H1 (cell line): ENCODE measurements at regions not wholly inside any gene's neighbourhood (a gene's known extent, or its start where the extent isn't known, plus 50 kb on each side); places are given as distances from the start of the nearest gene placed in this dataset.

ENCODE experiments used
- CTCF ChIA-PET: fragments of 300-600 bp; sonication (Branson Sonifier 250); formaldehyde crosslinking; loops from one replicate; lab custom pipeline; 2021; ENCODE audit not compliant: partially characterized antibody; lab: Charles Lee
- POLR2A ChIA-PET: fragments of 300-600 bp; sonication (Branson Sonifier 250); formaldehyde crosslinking; loops from one replicate; lab custom pipeline; 2021; ENCODE audit warnings: inconsistent platforms; ENCODE audit not compliant: partially characterized antibody; lab: Charles Lee
- DNase-seq, 2 experiments: peaks; one replicate each; pipeline versions ENCODE4 v3.0.0 to v3.0.0-alpha.2; 2010 to 2022; ENCODE audit warnings: low spot score in 2 of 2, low read depth in 1 of 2, mixed read lengths in 1 of 2
- FAIRE-seq: peaks from 2 replicates; lab custom pipeline; 2011; peaks lifted over from hg19 to GRCh38; lab: Jason Lieb, UNC
- H2AFZ ChIP-seq: 2 replicates; pipeline ENCODE4 v1.8.1; 2012; ENCODE audit warnings: low read length, inconsistent platforms
- H2AK5ac ChIP-seq: 2 replicates; pipeline ENCODE4 v1.6.1; 2013; ENCODE audit warnings: low read depth, low read length
- H2BK120ac ChIP-seq: replicated peaks from 2 replicates; pipeline ENCODE3; 2013; ENCODE audit warnings: low read depth, low read length, inconsistent platforms
- H2BK12ac ChIP-seq: 2 replicates; pipeline ENCODE4 v1.6.1; 2013; ENCODE audit warnings: low read depth, low read length
- H2BK15ac ChIP-seq: 2 replicates; pipeline ENCODE4 v1.6.1; 2013; ENCODE audit warnings: low read length
- H2BK20ac ChIP-seq: 2 replicates; pipeline ENCODE4 v1.6.1; 2013; ENCODE audit warnings: low read length
- H2BK5ac ChIP-seq: 2 replicates; pipeline ENCODE4 v1.6.1; 2013; ENCODE audit warnings: low read depth, low read length
- H3K14ac ChIP-seq: 2 replicates; pipeline ENCODE4 v1.6.1; 2013; ENCODE audit warnings: inconsistent platforms; ENCODE audit not compliant: insufficient read length
- H3K18ac ChIP-seq: 2 replicates; pipeline ENCODE4 v1.6.1; 2013; ENCODE audit warnings: low read length; ENCODE audit errors: extremely low read depth
- H3K23ac ChIP-seq: 2 replicates; pipeline ENCODE4 v1.6.1; 2013; ENCODE audit warnings: inconsistent platforms; ENCODE audit not compliant: insufficient read length
- H3K23me2 ChIP-seq: 2 replicates; pipeline ENCODE4 v1.6.1; 2013; ENCODE audit warnings: low read depth, low read length
- H3K27ac ChIP-seq: 2 replicates; pipeline ENCODE4 v1.6.1; 2011; ENCODE audit warnings: low read depth, low read length, inconsistent platforms
- H3K27me3 ChIP-seq, 4 experiments: replicated peaks in 1 of 4; 1 replicate in 1 of 4; 2 replicates in 3 of 4; pipeline versions ENCODE4 v1.6.1 to v1.8.1; 2011 to 2013; ENCODE audit warnings: low read length in 3 of 4, mild to moderate bottlenecking in 3 of 4, inconsistent platforms in 2 of 4, mixed read lengths in 2 of 4, moderate library complexity in 1 of 4; ENCODE audit not compliant: control insufficient read depth in 3 of 4, insufficient read depth in 3 of 4; ENCODE audit errors: extremely low read depth in 1 of 4
- H3K36me3 ChIP-seq, 4 experiments: 2 replicates each; pipeline versions ENCODE4 v1.6.1 to v1.8.1; 2011 to 2013; ENCODE audit warnings: mild to moderate bottlenecking in 4 of 4, low read length in 3 of 4, moderate library complexity in 2 of 4, control low read depth in 1 of 4, inconsistent platforms in 1 of 4; ENCODE audit not compliant: insufficient read depth in 4 of 4, control insufficient read depth in 2 of 4
- H3K4ac ChIP-seq: replicated peaks from 2 replicates; pipeline ENCODE3; 2013; ENCODE audit warnings: low read length, low read depth, mixed read lengths, inconsistent platforms; ENCODE audit not compliant: insufficient read length
- H3K4me1 ChIP-seq, 4 experiments: replicated peaks in 1 of 4; 1 replicate in 1 of 4; 2 replicates in 3 of 4; pipeline versions ENCODE4 v1.6.1 to v1.8.1; 2011 to 2013; ENCODE audit warnings: low read length in 3 of 4, inconsistent platforms in 2 of 4, mixed read lengths in 1 of 4; ENCODE audit not compliant: insufficient read depth in 4 of 4, control insufficient read depth in 3 of 4
- H3K4me2 ChIP-seq, 2 experiments: 2 replicates each; pipeline versions ENCODE4 v1.6.1 to v1.8.1; 2011 to 2013; ENCODE audit warnings: low read depth in 2 of 2, low read length in 2 of 2, control low read depth in 1 of 2, inconsistent platforms in 1 of 2, mild to moderate bottlenecking in 1 of 2; ENCODE audit not compliant: insufficient read depth in 1 of 2
- H3K4me3 ChIP-seq, 4 experiments: fragments of 200-600, 300-600 bp in 1 of 4; sonication (generic), shearing (Covaris generic), sonication (Bioruptor Twin) in 1 of 4; 2 replicates each; pipeline versions ENCODE4 v1.5.1 to v1.8.1; 2011 to 2016; ENCODE audit warnings: low read length in 4 of 4, low read depth in 3 of 4, control low read depth in 2 of 4, inconsistent platforms in 2 of 4, mild to moderate bottlenecking in 2 of 4, mixed read lengths in 1 of 4, moderate library complexity in 1 of 4; ENCODE audit not compliant: insufficient read depth in 2 of 4; ENCODE audit errors: extremely low read depth in 1 of 4
- H3K56ac ChIP-seq: replicated peaks from 2 replicates; pipeline ENCODE3; 2013; ENCODE audit warnings: low read depth, mild to moderate bottlenecking, mixed read lengths, low read length, inconsistent platforms; ENCODE audit not compliant: insufficient read length
- H3K79me1 ChIP-seq: 2 replicates; pipeline ENCODE4 v1.6.1; 2013; ENCODE audit warnings: low read depth, low read length, control low read depth
- H3K79me2 ChIP-seq, 2 experiments: 2 replicates each; pipeline versions ENCODE4 v1.6.1 to v1.8.1; 2012 to 2013; ENCODE audit warnings: low read length in 2 of 2, mild to moderate bottlenecking in 2 of 2, inconsistent platforms in 1 of 2; ENCODE audit not compliant: insufficient read depth in 2 of 2, control insufficient read depth in 1 of 2
- H3K9ac ChIP-seq, 4 experiments: replicated peaks in 1 of 4; 1 replicate in 1 of 4; 2 replicates in 3 of 4; pipeline versions ENCODE4 v1.6.1 to v1.8.1; 2011 to 2013; ENCODE audit warnings: low read depth in 3 of 4, low read length in 3 of 4, control low read depth in 2 of 4, mild to moderate bottlenecking in 2 of 4, moderate library complexity in 2 of 4, inconsistent platforms in 1 of 4; ENCODE audit errors: extremely low read depth in 1 of 4
- H3K9me3 ChIP-seq, 2 experiments: 2 replicates each; pipeline versions ENCODE4 v1.6.1 to v1.8.1; 2012 to 2013; ENCODE audit warnings: mild to moderate bottlenecking in 2 of 2, moderate library complexity in 2 of 2, control low read depth in 1 of 2, inconsistent platforms in 1 of 2, low read depth in 1 of 2, low read length in 1 of 2, mixed read lengths in 1 of 2; ENCODE audit not compliant: insufficient read depth in 2 of 2
- H4K20me1 ChIP-seq, 2 experiments: replicated peaks in 1 of 2; 2 replicates each; pipeline versions ENCODE3 to v1.8.1; 2011 to 2013; ENCODE audit warnings: inconsistent platforms in 2 of 2, low read length in 2 of 2, mild to moderate bottlenecking in 1 of 2; ENCODE audit not compliant: insufficient read depth in 2 of 2, control insufficient read depth in 1 of 2
- H4K5ac ChIP-seq: 2 replicates; pipeline ENCODE4 v1.6.1; 2013; ENCODE audit warnings: low read length, low read depth, mixed read lengths, inconsistent platforms; ENCODE audit not compliant: insufficient read length
- H4K8ac ChIP-seq: 2 replicates; pipeline ENCODE4 v1.8.0; 2013; ENCODE audit warnings: mild to moderate bottlenecking, moderate library complexity, low read length, inconsistent platforms; ENCODE audit not compliant: insufficient read depth; ENCODE audit errors: extremely low read depth
- H4K91ac ChIP-seq: replicated peaks from 2 replicates; pipeline ENCODE3; 2013; ENCODE audit warnings: low read length, mixed read lengths, inconsistent platforms; ENCODE audit not compliant: insufficient read length
- CREB1 ChIP-seq: IDR thresholded peaks from 2 replicates; pipeline ENCODE4 v1.6.1; 2012; ENCODE audit warnings: inconsistent platforms
- CTBP2 ChIP-seq: IDR thresholded peaks from 2 replicates; pipeline ENCODE4 v1.7.0; 2011; ENCODE audit warnings: borderline replicate concordance, mild to moderate bottlenecking, moderate library complexity, mixed read lengths, low read length; ENCODE audit not compliant: insufficient read depth, insufficient read length
- EZH2 ChIP-seq: fragments of 200-600 bp; sonication (generic); IDR thresholded peaks from 2 replicates; pipeline ENCODE4 v1.7.1; 2012; ENCODE audit warnings: low read depth, mild to moderate bottlenecking, moderate library complexity, low read length, inconsistent platforms; ENCODE audit not compliant: severe bottlenecking
- HDAC2 ChIP-seq, 2 experiments: fragments of 300-600 bp in 1 of 2; sonication (generic) in 1 of 2; IDR thresholded peaks; 2 replicates each; pipeline ENCODE4 v1.6.1; 2011 to 2012; ENCODE audit warnings: low read depth in 2 of 2, low read length in 2 of 2, mild to moderate bottlenecking in 2 of 2, moderate library complexity in 2 of 2, borderline replicate concordance in 1 of 2, inconsistent platforms in 1 of 2
- HDAC6 ChIP-seq: IDR thresholded peaks from one replicate; pipeline ENCODE4 v1.7.1; 2012; ENCODE audit warnings: low read depth, mild to moderate bottlenecking, inconsistent platforms, low read length, moderate library complexity
- JUN ChIP-seq: IDR thresholded peaks from 2 replicates; pipeline ENCODE4 v1.6.1; 2011; ENCODE audit warnings: low read depth, mild to moderate bottlenecking, improper control_type of control experiment, low read length
- MAFK ChIP-seq: IDR thresholded peaks from 2 replicates; pipeline ENCODE4 v1.6.1; 2012; ENCODE audit warnings: low read depth, mild to moderate bottlenecking, improper control_type of control experiment, low read length
- NRF1 ChIP-seq: IDR thresholded peaks from 2 replicates; pipeline ENCODE4 v1.6.1; 2011; ENCODE audit warnings: mild to moderate bottlenecking, low read depth, low read length, improper control_type of control experiment
- RAD21 ChIP-seq, 2 experiments: IDR thresholded peaks in 1 of 2; conservative IDR thresholded peaks in 1 of 2; 2 replicates each; pipeline ENCODE4 v1.6.1; 2011; ENCODE audit warnings: low read depth in 2 of 2, low read length in 2 of 2, improper control_type of control experiment in 1 of 2, inconsistent platforms in 1 of 2, mild to moderate bottlenecking in 1 of 2, moderate library complexity in 1 of 2
- RNF2 ChIP-seq: fragments of 200-900, 300-1000 bp; sonication (generic); IDR thresholded peaks from 2 replicates; pipeline ENCODE4 v1.7.1; 2016; ENCODE audit warnings: borderline replicate concordance, low read depth, mild to moderate bottlenecking, antibody characterized with exemption, low read length; ENCODE audit not compliant: poor library complexity, severe bottlenecking; ENCODE audit errors: missing control alignments
- SIX5 ChIP-seq: IDR thresholded peaks from 2 replicates; pipeline ENCODE4 v1.6.1; 2011; ENCODE audit warnings: mild to moderate bottlenecking, low read depth, low read length
- SP4 ChIP-seq: IDR thresholded peaks from 2 replicates; pipeline ENCODE4 v1.6.1; 2012; ENCODE audit warnings: low read length, inconsistent platforms
- TAF7 ChIP-seq: optimal IDR thresholded peaks from 2 replicates; pipeline ENCODE3; 2011; ENCODE audit warnings: low read depth, mild to moderate bottlenecking, inconsistent platforms, low read length, moderate library complexity, borderline replicate concordance
- TCF12 ChIP-seq: IDR thresholded peaks from 2 replicates; pipeline ENCODE4 v1.6.1; 2011; ENCODE audit warnings: low read depth, mild to moderate bottlenecking, low read length
- TEAD4 ChIP-seq: IDR thresholded peaks from 2 replicates; pipeline ENCODE4 v1.6.1; 2012; ENCODE audit warnings: low read depth, low read length, inconsistent platforms, mixed read lengths
- WGBS, 2 experiments: shearing (Covaris generic) in 1 of 2; methylation state at CpG; one replicate each; pipeline versions ENCODE4 v1.1.6 to v1.1.7; 2013 to 2015; ENCODE audit warnings: low lambda C conversion rate in 2 of 2, mixed read lengths in 2 of 2, inconsistent platforms in 1 of 2, low coverage in 1 of 2, missing lambda C conversion rate in 1 of 2; ENCODE audit not compliant: insufficient replicate concordance in 2 of 2, insufficient coverage in 1 of 2, insufficient read length in 1 of 2; ENCODE audit errors: extremely low coverage in 1 of 2, missing lambda C conversion rate in 1 of 2; 5-methylcytosine and 5-hydroxymethylcytosine counted together

DNA sequence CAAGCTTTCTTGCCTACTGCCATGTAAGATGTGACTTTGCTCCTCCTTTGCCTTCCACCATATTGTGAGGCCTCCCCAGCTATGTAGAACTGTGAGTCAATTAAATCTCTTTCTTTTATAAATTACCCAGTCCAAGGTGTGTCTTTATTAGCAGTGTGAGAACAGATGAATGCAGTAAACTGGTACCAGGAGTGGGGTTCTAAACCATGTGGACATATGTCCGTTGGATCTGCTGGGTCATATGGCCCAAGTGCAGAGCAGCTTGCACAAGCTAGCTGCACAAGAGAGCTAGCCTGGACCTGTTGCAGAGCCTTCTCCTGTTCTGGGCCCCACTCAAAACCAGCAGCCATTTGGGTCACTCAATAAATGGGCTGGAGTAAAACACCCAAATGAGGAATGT lies 177.1 kb downstream of the HIPK3 start:
- Histone ChIP-seq H3K27me3 (no peaks in the 10 kb centered on the region), H3K14ac (no peak overlapping the region), H3K9me3 (peaks cover 0 to 8% of the 10 kb centered on the region in 2 experiments; a peak in 2 of 4 replicates), H3K79me2 (no peaks in the 10 kb centered on the region), H4K20me1 (no peaks in the 10 kb centered on the region), H3K4ac (no peak overlapping the region), H3K4me2 (no peak overlapping the region), H3K79me1 (no peaks in the 10 kb centered on the region), H2BK20ac (no peak overlapping the region), H3K36me3 (no peaks in the 10 kb centered on the region), H4K5ac (no peak overlapping the region), H3K4me1 (no peaks in the 10 kb centered on the region), H2BK15ac (no peak overlapping the region), H3K23ac (no peak overlapping the region), H2BK12ac (no peak overlapping the region), H3K23me2 (no peaks in the 10 kb centered on the region), H3K56ac (no peak overlapping the region), H2AK5ac (no peak overlapping the region), H4K8ac (no peak overlapping the region), H3K27ac (no peak overlapping the region), H3K18ac (no peak overlapping the region), H2BK5ac (no peak overlapping the region), H2AFZ (no peak overlapping the region), H2BK120ac (no peak overlapping the region), H3K9ac (no peak overlapping the region), H3K4me3 (no peak overlapping the region), H4K91ac (no peak overlapping the region)
- POLR2A ChIA-PET, result no interaction called here
- CTCF ChIA-PET, result no interaction called here
- WGBS, 2 experiments, result 94% methylated on average over 1 of the region's 1 CpG; no CpG with 5 or more reads in 1 of the 2 experiments
- FAIRE-seq, result no peak
- no peak for DNase-seq
- TF ChIP-seq NRF1 (no peak), RAD21 (IDR thresholded peaks at IDR 0.05 in 1 of 2, conservative IDR thresholded peaks at IDR 0.05 in 1 of 2; ENCODE audit: low read depth in 2 of 2, low read length in 2 of 2) (no peak), TCF12 (no peak), TEAD4 (no peak), HDAC2 (IDR thresholded peaks at IDR 0.05; ENCODE audit: borderline replicate concordance in 1 of 2, low read depth in 2 of 2, low read length in 2 of 2) (no peak), CREB1 (no peak), TAF7 (no peak), HDAC6 (no peak), MAFK (no peak), SP4 (no peak), JUN (no peak), RNF2 (no peak), EZH2 (no peak), SIX5 (no peak), CTBP2 (no peak)
